ENCODE measurements at regions not wholly inside any gene's neighbourhood (a gene's known extent, or its start where the extent isn't known, plus 50 kb on each side); places are given as distances from the start of the nearest gene placed in this dataset.
"Not testable (repeated sequence)": the region's sequence is repeated elsewhere in the genome, so short reads cannot be mapped to it uniquely, and the experiment has no call there.

DNA sequence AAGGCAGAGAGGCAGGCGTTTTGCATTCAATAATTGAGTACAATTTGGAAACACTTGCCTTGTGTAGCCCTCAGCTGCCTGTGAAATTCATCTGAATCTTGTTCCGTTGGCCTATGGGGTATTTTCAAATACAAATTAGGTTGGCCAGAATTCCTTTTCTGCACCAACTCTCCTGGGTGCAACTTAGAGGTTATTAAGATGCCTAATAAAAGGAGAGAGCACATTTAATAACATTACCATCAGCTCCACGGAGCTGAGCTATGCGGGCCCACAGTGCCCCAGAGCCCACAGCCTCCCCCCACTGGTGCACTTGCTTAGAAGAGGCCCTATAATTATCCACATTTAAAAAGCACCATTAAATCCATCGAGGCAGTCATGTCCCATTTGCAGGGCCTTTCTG, 367.6 kb upstream of the CLINT1 start:
- Mint-ChIP-seq H3K27me3 (no peaks in the 10 kb centered on the region), H3K4me3 (no peak overlapping the region), H3K9me3 (no peaks in the 10 kb centered on the region), H3K4me1 (ENCODE audit: low read depth) (no peaks in the 10 kb centered on the region), H3K36me3 (ENCODE audit: low read depth) (no peaks in the 10 kb centered on the region), H3K27ac (no peak overlapping the region)

DNA sequence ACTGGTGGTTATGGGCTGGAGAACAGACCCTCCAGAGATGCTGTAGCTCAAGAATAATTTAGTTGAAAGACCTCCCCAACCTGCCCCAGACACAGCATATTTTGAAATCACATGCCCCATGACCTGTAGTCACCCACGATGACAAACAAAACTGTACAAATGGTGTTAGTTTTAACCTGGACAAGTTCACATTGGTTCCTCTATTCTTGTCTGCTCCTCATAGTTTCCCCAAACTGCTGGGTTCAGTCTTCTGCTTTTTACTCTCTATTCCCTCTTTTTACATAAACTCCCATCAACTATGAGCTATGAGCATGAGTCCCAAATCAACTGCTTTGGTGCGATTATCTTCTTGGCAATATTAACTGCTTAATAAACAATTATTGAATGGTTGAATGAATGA, 365.3 kb upstream of the CLINT1 start:
- no peaks in the 10 kb centered on the region for H3K4me1 Mint-ChIP-seq (ENCODE audit: low read depth)
- no peaks in the 10 kb centered on the region for H3K36me3 Mint-ChIP-seq (ENCODE audit: low read depth)
- no peaks in the 10 kb centered on the region for H3K9me3 Mint-ChIP-seq
- H3K27me3 Mint-ChIP-seq: no peaks in the 10 kb centered on the region
- no peak overlapping the region for H3K4me3 Mint-ChIP-seq
- no peak overlapping the region for H3K27ac Mint-ChIP-seq

DNA sequence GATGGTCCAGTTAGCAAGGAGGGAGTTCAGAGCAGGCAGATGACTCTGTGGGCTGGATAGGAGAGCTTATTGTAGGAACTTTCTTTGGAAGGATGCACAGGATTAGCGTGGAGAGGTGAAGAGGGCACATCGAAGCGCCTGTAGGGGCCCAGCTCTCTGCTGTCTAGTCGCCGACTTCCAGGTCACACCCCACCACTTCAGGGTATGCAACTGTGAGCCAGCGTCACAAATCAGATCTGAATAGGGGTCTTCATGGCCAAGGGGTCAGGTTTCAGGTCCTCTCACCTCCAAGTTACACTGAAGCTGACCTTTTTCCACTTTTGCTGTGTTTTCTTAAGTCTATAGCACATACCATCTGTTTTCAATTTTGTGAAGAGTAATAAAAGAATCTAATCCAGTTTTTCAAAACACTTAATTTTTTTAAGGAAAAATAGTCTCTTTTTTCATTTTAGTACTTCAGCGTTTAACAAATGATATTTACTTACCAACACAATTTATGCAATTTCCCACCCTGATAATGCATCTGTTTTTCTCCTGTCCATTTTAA, 364.2 kb upstream of the CLINT1 start:
- H3K4me3 Mint-ChIP-seq: no peak overlapping the region

DNA sequence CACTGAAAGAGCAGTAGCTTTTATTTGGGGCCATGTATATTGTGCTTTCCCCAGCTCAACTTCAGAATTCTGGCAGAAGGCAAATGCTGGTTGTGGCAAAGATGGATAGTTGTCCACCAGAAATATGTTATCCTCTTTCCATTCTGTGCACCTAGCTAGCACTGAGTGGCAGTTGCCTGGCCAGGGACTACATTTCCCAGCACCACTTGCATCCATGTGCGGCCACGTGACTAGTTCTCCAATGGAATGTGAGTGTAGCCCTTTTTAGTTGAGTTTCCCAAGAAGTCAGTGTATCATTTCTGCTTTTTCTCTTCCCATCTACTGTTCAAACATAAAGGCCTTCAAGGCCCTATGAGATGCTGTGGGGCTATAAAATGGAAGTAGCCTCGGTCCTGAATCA, 354.0 kb upstream of the CLINT1 start:
- no peaks in the 10 kb centered on the region for H3K27me3 Mint-ChIP-seq
- no peak overlapping the region for H3K27ac Mint-ChIP-seq
- H3K4me1 Mint-ChIP-seq (ENCODE audit: low read depth): no peaks in the 10 kb centered on the region
- no peaks in the 10 kb centered on the region for H3K36me3 Mint-ChIP-seq (ENCODE audit: low read depth)
- peaks cover 4% of the 10 kb centered on the region for H3K9me3 Mint-ChIP-seq
- H3K4me3 Mint-ChIP-seq: no peak overlapping the region

More for the DNA sequence above, 364.2 kb upstream of the CLINT1 start:
- Mint-ChIP-seq H3K27ac (no peak overlapping the region), H3K9me3 (no peaks in the 10 kb centered on the region), H3K36me3 (ENCODE audit: low read depth) (no peaks in the 10 kb centered on the region), H3K4me1 (ENCODE audit: low read depth) (no peaks in the 10 kb centered on the region), H3K27me3 (no peaks in the 10 kb centered on the region)

DNA sequence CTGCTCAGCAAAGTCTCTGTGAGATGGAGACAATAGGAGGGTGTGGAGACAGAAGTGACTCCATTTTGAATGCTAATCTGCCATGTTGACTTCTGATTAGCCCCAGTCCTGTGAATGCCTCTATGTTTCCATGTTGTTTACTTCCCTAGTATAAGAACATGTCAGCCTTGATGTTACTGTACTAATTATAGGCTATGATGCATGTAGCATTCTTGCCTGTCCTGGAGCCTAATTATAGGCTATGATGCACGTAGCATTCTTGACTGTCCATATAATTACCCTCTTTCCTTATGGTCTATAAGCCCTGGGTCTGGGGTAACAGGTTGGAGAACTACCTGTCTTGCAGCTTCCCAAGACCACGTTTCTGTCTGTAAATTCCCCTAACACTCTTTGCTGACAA, 353.3 kb upstream of the CLINT1 start:
- no peaks in the 10 kb centered on the region for H3K27me3 Mint-ChIP-seq
- no peaks in the 10 kb centered on the region for H3K9me3 Mint-ChIP-seq
- no peak overlapping the region for H3K27ac Mint-ChIP-seq
- H3K4me3 Mint-ChIP-seq: no peak overlapping the region
- no peaks in the 10 kb centered on the region for H3K36me3 Mint-ChIP-seq (ENCODE audit: low read depth)
- no peaks in the 10 kb centered on the region for H3K4me1 Mint-ChIP-seq (ENCODE audit: low read depth)

DNA sequence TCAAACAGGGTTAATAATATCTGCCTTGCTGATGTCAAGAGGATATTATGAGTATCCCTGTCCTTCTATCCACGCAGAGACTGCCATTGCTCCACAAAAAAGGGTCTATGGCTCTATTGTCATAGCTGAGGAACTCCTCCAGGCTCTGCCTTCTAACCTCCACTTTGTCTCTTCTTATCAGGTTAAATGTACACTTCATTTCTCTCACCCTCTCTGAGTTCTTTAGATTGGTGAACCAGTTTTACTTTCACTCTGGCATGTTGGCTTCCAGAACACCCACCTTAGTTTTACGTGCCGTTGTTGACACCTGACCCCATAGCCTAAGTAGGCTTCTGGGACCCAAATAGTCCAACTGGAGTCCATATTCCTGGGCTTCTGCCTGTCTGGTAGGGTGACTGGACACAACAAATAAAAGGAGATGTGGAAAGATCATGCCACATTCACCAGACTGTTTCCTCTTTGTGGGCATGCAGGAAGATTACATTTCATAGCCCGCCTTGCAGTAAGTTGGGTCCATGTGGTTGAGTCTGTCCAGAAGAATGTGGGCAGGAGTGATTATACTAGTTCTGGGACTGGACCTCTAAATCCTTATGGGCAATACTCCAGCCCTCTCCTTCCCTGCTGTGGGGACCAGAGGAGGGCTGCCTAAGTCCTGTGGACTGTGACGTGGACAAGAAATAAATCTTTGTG, 350.4 kb upstream of the CLINT1 start:
- H3K27me3 Mint-ChIP-seq: no peaks in the 10 kb centered on the region
- H3K36me3 Mint-ChIP-seq (ENCODE audit: low read depth): no peaks in the 10 kb centered on the region
- H3K9me3 Mint-ChIP-seq: no peaks in the 10 kb centered on the region
- H3K27ac Mint-ChIP-seq: no peak overlapping the region
- no peak overlapping the region for H3K4me3 Mint-ChIP-seq
- H3K4me1 Mint-ChIP-seq (ENCODE audit: low read depth): no peaks in the 10 kb centered on the region

DNA sequence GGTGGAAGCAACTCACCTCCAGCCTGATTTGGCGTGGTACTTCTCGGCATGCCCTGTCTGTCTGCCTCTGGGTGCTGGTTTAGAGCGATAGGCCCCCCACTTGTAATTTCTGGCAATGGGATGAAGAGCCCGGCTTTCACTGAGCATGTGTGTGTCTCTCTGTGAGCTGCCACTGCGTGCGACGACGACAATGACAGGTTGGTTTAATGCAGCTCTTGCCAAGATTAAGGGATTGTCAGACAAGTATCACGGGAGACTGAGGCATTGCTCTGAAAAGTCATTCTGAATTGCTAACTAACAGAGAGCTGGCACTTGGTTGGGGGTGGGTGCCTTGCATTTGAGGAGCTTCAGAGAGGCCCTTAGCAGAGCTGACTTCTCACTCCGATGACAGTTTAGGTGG, 348.8 kb upstream of the CLINT1 start:
- no peaks in the 10 kb centered on the region for H3K4me1 Mint-ChIP-seq (ENCODE audit: low read depth)
- no peaks in the 10 kb centered on the region for H3K9me3 Mint-ChIP-seq
- no peak overlapping the region for H3K27ac Mint-ChIP-seq
- no peaks in the 10 kb centered on the region for H3K36me3 Mint-ChIP-seq (ENCODE audit: low read depth)
- no peak overlapping the region for H3K4me3 Mint-ChIP-seq
- no peaks in the 10 kb centered on the region for H3K27me3 Mint-ChIP-seq

DNA sequence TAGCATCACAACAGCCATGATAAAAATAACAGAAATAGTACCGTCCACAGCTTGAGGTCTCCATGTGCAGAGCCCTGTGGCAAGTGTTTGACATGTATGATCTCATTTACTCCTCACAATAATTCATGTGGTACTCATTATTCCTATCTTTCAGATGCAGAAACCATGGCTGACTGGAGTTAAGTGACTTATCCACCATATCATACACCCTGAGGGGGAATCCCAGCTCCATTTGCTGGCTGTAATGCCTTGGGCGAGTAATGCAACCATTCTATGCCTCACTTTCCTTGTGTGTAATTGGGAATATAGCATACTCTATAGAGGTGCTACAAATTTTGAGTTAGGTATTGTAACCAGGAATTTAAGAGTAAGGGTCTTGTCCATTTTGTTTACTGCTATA, 347.0 kb upstream of the CLINT1 start:
- Mint-ChIP-seq H3K9me3 (no peaks in the 10 kb centered on the region), H3K27me3 (no peaks in the 10 kb centered on the region), H3K27ac (no peak overlapping the region), H3K36me3 (ENCODE audit: low read depth) (no peaks in the 10 kb centered on the region), H3K4me1 (ENCODE audit: low read depth) (no peaks in the 10 kb centered on the region), H3K4me3 (no peak overlapping the region)

DNA sequence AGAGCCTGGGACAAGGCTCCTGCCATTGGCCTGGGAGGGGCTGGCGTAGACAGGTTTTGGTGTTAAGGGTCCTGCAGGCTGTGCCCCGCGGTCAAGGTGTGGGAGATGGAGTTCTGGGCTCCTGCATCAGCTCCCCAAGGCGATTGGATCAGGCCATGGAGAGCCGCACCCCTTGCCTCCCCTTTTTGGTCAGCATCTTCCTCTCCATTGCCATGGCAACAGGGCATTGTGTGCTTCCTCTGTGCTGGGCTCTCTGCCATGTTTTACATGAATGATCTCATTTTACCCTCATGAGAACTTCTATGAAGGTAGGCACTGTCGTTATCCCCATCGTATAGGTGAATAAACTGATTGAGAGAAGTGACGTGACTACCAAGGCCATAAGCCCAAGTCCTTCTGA, 344.3 kb upstream of the CLINT1 start:
- H3K27me3 Mint-ChIP-seq: no peaks in the 10 kb centered on the region
- peaks cover 5% of the 10 kb centered on the region for H3K4me1 Mint-ChIP-seq (ENCODE audit: low read depth)
- no peaks in the 10 kb centered on the region for H3K36me3 Mint-ChIP-seq (ENCODE audit: low read depth)
- no peak overlapping the region for H3K27ac Mint-ChIP-seq
- no peaks in the 10 kb centered on the region for H3K9me3 Mint-ChIP-seq
- H3K4me3 Mint-ChIP-seq: no peak overlapping the region

DNA sequence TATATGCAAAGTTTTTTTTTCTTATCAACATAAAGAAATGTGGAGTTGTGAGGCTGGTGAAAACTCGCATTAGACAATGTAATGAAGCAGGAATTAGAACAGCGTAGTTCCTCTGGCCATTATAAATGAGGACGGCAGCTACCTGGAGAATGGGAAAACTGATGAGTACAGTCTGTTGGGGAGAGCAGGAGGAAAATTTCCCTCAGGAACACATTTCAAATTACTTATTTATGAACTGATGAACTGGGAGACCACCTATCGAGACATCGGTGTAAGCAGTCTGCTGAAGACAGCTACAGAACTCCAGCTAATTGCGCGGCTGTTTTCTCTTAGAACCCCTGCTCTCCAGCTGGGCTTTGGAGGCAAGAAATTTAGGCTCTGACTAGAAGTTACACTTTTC, 343.9 kb upstream of the CLINT1 start:
- H3K4me3 Mint-ChIP-seq: no peak overlapping the region
- H3K27me3 Mint-ChIP-seq: no peaks in the 10 kb centered on the region
- no peak overlapping the region for H3K27ac Mint-ChIP-seq
- H3K9me3 Mint-ChIP-seq: no peaks in the 10 kb centered on the region
- H3K4me1 Mint-ChIP-seq (ENCODE audit: low read depth): peaks cover 9% of the 10 kb centered on the region
- no peaks in the 10 kb centered on the region for H3K36me3 Mint-ChIP-seq (ENCODE audit: low read depth)

DNA sequence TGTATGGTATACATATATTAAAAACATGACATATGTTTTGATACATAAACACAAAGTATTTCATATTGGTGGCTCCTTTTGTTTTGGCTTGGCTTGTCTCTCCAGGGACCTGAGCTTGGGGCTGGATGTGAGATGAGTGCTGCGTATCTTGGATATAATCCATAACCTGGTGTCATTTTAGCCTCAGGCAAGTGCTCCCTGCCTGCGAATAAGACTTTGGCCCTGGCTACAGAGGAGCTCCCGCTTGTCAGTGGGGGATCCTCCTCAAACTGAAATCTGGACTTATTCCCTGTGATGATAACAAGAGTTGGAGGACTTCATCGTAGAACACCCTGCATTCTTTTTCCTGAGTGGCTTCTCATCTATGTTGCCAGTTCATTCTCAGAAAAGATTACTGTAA, 341.7 kb upstream of the CLINT1 start:
- Mint-ChIP-seq H3K27me3 (no peaks in the 10 kb centered on the region), H3K4me1 (ENCODE audit: low read depth) (peaks cover 9% of the 10 kb centered on the region), H3K27ac (no peak overlapping the region), H3K36me3 (ENCODE audit: low read depth) (no peaks in the 10 kb centered on the region), H3K9me3 (no peaks in the 10 kb centered on the region), H3K4me3 (no peak overlapping the region)

DNA sequence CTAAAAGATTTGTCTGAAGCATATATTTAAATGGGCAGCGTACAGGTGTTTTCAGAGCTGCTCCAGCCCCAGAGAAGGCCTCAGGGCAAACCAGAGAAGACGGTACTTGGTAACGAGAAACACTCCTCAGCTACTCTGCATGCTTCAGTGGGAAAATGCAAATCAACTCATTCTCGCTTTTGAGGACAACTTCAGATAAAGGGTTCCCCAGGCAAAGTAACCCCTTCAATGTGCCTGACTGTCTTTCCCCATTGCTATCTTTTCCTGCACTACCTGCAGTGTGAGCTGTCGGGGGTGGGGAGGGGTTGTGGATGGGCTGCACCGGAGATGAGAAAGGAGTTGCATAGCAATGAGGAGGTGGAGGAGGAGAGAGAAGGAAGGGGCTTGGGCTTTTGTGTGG, 339.7 kb upstream of the CLINT1 start:
- no peaks in the 10 kb centered on the region for H3K9me3 Mint-ChIP-seq
- peaks cover 15% of the 10 kb centered on the region for H3K4me1 Mint-ChIP-seq (ENCODE audit: low read depth)
- H3K27ac Mint-ChIP-seq: no peak overlapping the region
- no peaks in the 10 kb centered on the region for H3K36me3 Mint-ChIP-seq (ENCODE audit: low read depth)
- peaks cover 3% of the 10 kb centered on the region for H3K27me3 Mint-ChIP-seq
- no peak overlapping the region for H3K4me3 Mint-ChIP-seq

DNA sequence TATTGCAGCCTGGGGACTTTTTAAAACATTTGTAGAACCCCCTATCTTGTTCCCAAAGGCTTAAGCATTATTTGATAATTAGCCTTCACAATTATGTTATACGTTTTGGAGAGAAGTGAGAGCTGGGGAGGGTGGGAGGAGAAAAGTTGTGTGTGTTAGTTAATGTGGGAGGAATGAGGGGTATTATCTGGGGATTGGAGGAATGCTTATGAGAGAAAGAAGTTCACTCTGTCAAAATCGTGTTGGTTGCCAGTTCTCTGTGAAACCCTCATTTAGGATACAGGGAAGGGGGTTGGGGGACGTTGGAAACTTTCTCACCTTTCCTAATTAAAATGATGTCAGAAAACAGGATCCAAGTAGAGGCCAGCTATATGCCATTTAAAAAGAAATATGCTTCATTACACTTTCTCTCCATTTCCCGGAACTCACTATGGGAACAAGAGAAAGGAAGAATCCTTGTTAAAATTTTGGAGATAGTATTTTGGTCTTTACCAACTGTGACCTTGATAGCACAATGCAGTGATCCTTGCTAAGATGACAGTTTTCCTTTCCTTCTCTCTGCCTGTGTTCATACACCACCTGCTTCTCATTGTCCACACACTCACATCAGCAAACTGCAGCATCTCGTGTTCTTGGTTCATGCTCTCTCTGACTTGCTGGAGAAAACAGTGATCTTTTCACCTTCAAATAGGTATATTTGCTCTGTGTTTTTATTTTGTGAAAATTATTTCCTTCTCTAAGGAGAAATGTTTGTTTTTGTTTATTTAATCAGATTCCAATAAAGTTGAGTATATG, 336.7 kb upstream of the CLINT1 start:
- H3K27ac Mint-ChIP-seq: no peak overlapping the region
- peaks cover 15% of the 10 kb centered on the region for H3K4me1 Mint-ChIP-seq (ENCODE audit: low read depth)
- no peaks in the 10 kb centered on the region for H3K9me3 Mint-ChIP-seq
- H3K36me3 Mint-ChIP-seq (ENCODE audit: low read depth): no peaks in the 10 kb centered on the region
- H3K4me3 Mint-ChIP-seq: no peak overlapping the region
- H3K27me3 Mint-ChIP-seq: peaks cover 3% of the 10 kb centered on the region

DNA sequence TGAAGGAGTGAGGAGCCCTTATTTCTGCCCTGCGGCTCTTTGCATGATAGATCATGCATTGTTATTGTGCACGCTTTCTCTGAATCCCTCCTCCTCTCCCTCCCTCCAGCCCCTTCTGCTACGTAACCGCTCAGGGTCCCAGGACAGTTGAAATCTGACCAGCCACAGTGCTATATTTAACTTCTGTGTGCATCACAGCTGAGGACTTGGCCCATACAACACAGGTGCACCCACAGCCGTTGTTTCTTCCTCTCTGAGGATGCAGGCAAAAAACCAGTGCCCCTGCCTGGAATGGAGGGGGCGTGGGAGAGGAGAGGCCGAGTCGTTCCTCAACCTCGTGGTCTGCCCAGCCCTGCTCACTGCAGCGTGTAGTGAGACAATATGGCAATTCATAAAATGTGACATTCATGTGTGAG, 335.6 kb upstream of the CLINT1 start:
- peaks cover 15% of the 10 kb centered on the region for H3K4me1 Mint-ChIP-seq (ENCODE audit: low read depth)
- no peak overlapping the region for H3K4me3 Mint-ChIP-seq
- H3K27me3 Mint-ChIP-seq: peaks cover 3% of the 10 kb centered on the region
- no peak overlapping the region for H3K27ac Mint-ChIP-seq
- H3K36me3 Mint-ChIP-seq (ENCODE audit: low read depth): no peaks in the 10 kb centered on the region
- H3K9me3 Mint-ChIP-seq: no peaks in the 10 kb centered on the region

DNA sequence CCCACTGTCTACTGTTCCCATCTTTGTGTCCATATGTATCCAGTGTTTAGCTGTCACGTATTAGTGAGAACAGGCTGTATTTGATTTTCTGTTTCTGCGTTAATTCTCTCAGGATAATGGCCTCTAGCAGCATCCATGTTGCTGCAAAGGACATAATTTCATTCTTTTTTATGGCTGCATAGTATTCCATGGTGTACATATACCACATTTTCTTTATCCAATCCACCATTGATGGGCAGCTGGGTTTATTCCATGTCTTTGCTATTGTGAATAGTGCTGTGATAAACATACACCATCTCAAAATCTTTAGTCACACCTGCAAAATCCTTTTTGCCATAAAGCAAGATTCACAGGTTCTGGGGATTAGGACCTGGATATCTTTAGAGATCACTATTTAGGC, 334.4 kb upstream of the CLINT1 start:
- not testable (repeated sequence) for H3K9me3 Mint-ChIP-seq; H3K4me3 Mint-ChIP-seq; H3K27me3 Mint-ChIP-seq; H3K27ac Mint-ChIP-seq; H3K36me3 Mint-ChIP-seq (ENCODE audit: low read depth)
- H3K4me1 Mint-ChIP-seq (ENCODE audit: low read depth): peaks cover 12% of the 10 kb centered on the region

Measured in stimulated activated naive CD8-positive, alpha-beta T cell treated with anti-CD3 and anti-CD28 coated beads, Interleukin-15, Interleukin-2, amounts not matched to agents 100 ng/mL and 50 ng/mL, for 24 hours (primary cell).